Jurkat, Clone E6-1 (cell line): ENCODE measurements at regions not wholly inside any gene's neighbourhood (a gene's known extent, or its start where the extent isn't known, plus 50 kb on each side); places are given as distances from the start of the nearest gene placed in this dataset.

ENCODE experiments used
- DNase-seq: peaks from one replicate; pipeline ENCODE4 v3.0.0-alpha.2; 2011; ENCODE audit warnings: low read depth, low spot score
- H3K4me3 ChIP-seq: 2 replicates; pipeline ENCODE4 v1.5.1; 2011; ENCODE audit warnings: mild to moderate bottlenecking, low read length, control low read depth, moderate library complexity

DNA sequence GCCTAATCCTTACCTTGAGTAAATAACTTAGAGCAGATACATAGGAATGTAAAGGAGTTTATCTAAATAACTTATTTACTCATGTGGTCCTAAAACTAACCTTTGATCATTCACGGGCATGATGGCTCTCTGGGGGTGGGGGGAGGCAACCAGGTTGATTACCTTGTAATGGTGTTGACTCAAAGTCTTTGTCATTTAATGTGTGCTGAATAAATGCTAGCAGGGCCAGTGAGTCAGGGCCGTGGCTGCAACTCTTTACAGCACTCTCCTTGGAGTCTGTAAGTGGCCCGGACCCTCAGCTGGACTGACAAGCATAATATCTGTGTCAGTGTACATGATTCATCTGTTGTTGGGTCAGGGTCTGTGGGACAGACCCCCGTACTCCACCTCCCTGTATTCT, 203.0 kb downstream of the EPM2A start:
- H3K4me3 ChIP-seq: no peak overlapping the region
- DNase-seq: no peak

DNA sequence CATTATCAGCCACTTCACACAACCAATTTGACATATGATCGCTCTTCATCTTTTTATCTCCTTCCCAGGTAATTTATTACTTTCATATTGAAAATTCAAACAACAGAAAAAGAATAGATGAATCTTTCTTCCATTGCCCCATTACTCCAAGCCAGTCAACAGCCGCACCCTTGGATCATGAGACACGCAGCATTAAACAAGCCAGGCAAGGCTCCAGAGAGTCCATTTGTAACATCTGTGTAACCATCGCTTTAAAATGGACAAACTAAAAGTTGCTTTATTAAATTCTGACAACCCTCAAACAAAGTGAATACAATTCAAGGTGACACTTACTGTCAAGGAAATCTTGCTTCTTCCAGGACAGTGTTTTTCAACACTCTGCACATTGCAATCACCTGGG, 200.3 kb downstream of the EPM2A start:
- H3K4me3 ChIP-seq: no peak overlapping the region
- DNase-seq: no peak

DNA sequence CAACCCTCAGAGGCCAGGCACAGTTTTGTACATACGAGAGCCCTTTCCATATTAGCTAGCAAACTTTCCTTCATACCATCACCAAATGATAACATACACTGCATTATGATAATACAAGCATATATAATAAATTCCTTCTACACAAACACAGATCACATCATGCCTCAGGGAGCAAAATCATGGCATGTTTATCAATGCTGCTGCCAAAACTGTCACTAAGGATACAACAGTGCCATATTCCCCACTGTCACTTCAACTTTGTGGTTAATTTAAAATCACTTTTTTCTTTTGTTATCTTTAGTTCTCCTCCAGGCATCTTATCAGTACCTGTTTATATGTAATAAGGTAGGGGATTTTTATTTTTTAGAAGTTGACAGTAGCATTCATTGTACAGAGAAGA, 196.3 kb downstream of the EPM2A start:
- DNase-seq: no peak
- no peak overlapping the region for H3K4me3 ChIP-seq

DNA sequence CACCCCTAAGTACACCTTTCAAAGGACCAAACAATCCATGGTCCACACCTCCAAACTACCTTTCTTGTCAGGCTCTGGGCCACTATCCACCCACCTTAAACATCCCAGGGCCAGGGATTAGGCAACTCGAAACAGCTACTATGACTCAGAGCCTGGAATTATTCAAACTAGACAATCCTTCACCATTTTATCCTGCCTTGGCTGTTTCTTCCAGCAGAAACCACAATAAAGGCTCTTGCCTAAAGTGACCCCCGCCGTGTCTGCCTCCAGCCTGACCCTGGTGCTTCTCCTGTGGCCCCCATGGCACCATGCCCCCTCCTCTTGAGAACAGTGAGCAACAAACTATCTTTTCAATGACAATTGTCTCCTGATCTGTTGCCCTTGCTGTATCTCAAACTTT, 195.5 kb downstream of the EPM2A start:
- no peak overlapping the region for H3K4me3 ChIP-seq
- DNase-seq: no peak

DNA sequence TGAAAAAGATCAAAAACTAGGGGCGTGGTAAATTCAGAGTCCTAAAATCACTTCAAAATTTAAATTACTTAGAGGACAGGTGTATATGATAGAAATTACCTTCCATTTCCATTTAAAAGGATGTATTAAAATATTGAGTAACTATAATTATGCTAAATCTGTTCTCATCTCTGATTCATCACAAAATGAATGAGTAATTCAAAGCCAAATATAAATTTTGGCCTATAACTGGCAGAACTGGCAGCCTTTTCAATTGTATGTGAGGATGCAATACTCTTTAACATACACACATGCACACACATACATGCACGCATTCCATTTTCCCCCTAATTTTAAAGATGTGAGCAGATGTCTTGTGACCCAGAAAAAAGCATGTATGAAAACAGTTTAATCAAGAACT, 194.6 kb downstream of the EPM2A start:
- DNase-seq: no peak
- H3K4me3 ChIP-seq: no peak overlapping the region

DNA sequence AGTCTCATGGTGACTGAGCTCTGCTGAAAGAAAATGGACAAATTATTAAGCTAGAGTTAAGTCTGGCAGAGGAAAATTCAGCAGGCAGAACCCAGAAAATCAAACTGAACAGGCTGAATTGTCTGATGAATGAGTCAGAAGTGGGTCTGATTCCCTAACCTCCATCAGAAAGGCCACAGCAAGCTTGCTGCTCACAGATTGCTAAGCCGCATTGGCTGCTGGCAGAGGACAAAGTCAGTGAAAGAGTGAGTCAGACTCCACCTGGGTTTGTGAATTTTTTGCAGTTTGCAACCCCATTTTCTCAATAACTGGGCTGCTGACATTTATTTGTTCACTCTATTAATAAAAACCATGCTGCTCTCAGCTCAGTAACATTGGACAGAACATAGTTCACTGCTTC, 191.3 kb downstream of the EPM2A start:
- H3K4me3 ChIP-seq: no peak overlapping the region
- no peak for DNase-seq

DNA sequence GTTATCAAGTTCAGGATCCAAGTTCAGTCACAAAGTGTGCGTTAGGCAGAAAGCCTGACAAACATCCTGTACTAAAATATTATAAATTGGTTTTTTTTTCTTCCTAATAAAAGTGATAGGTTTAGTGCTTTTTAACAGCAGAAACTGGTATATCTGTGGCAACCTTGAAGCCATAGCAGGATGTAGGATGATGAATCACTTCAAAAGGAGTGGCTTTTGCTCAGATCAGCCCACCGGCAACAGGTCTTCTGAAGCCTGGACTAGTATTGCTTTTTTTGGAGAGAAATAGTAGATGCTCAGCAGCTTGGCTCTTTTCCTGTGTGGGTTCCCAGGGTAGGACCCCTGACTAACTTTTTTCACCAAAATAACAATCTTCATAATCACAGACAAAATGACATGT, 190.8 kb downstream of the EPM2A start:
- DNase-seq: no peak
- no peak overlapping the region for H3K4me3 ChIP-seq

DNA sequence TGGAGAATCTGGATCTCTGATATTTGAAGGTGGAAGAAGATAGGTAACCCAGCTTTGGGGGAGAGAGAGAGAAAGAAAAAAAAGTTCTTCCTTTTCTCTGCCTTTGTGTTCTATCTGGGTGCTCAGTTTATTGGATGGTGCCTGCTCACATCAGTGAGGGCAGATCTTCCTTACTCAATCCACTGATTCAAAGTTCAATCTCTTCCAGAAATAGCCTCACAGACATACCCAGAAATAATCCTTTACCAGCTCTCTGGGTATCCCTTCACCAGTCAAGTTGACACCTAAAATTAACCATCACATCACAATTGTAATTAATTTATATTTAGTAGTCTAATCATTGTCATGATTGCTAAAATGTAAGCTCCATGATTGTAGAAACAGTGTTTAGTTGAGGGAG, 189.1 kb downstream of the EPM2A start:
- H3K4me3 ChIP-seq: no peak overlapping the region

DNA sequence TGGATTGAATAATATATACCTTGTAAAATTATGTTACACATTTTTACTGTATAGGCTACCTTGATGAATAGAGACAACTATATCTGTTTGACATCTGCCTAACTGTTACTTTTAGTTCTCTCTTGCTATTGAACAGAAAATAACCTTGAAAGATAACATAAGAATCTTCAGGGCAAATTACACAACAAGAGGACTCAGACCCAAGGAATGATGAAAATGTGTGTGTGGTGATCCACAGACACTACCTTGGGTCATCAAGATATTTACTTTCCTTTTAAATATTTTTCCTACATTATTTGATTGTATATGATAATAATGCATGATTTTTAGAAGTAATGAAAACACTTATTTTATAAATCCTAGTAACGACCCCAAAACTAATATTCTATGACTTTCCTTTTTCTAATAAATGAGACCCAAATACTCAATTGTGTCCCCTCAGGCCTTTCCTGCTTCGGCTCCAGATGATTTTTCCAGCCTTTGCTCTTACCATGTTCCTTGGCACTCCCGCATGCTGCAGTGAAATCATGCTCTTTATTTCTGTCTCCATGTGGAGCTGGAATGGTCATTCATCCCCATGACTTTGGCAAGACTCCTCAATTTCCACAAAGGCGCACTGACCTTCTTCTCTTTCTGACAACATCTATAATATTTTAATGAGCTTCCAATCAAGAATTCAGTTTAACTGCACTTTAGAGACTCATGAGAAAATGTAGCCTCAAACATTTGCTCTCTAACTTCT, 187.6 kb downstream of the EPM2A start:
- no peak overlapping the region for H3K4me3 ChIP-seq
- DNase-seq: no peak

More for the DNA sequence above, 189.1 kb downstream of the EPM2A start:
- no peak for DNase-seq

DNA sequence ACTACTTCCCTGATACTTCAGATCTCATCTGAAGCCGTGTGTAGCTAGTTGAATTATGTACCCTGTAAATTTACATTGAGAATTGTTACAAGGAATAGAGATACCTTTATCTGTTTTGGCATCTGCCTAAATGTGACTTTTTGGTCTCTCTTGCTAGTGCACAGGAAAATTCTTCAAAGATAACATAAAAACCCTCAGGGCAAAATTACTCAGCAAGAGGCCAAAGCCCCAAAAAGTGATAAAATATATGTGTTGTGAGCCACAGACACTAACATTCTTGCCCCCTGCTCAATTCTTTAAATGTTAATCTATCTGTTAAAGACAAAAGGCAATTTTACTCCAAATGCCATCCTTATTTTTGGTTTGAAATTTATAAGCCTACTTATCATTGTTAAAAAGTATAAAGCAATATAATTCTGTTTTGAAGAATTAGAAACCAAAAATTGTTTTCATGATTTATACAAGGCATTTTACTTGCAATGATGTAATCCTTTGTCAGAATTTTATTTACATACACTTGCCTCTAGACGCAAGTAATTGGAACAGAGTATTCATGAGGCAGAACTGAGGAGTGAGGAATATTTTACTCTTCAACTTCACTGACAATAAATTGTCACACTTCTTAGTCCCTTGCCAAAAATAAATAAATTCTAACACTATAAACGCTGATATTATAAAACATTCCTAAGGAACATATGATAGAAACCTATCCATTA, 186.2 kb downstream of the EPM2A start:
- no peak overlapping the region for H3K4me3 ChIP-seq
- no peak for DNase-seq

DNA sequence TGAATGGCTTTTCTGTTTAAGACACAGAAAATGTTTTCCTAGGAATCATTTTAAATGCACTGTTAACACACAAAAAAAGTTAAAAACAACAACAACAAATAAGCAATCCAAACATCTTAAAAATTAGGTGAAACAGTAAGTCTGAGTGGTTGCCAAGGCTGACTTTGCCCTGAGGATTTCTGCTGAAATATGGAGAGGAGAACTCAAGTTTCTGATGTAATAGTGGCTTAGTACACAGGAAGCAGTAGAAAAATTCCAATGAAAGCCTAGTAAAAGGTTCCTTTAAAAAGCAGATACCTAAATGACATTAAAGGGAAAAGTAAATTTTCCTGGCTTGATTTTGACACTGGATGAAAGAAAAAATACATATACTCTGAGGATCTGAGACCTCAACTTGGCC, 184.2 kb downstream of the EPM2A start:
- no peak overlapping the region for H3K4me3 ChIP-seq
- DNase-seq: no peak

DNA sequence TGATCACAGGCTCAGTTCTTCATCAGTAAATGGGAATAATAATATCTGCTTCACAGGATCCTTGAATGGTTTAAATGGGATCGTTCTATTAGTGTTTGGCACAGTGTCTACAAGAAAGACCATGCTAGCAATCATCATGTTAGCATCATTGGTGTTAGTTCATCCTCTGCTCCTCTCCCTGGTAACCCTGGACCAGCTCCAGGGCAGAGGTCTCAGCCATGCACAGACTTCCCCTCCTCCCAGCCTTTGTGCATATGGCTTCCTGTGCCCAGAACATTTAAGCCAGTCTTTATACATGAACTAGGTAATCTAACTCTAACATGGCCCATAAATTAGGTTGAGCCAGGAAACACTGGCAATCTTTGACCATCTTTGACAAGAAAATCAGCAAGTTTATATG, 180.2 kb downstream of the EPM2A start:
- H3K4me3 ChIP-seq: no peak overlapping the region
- no peak for DNase-seq

DNA sequence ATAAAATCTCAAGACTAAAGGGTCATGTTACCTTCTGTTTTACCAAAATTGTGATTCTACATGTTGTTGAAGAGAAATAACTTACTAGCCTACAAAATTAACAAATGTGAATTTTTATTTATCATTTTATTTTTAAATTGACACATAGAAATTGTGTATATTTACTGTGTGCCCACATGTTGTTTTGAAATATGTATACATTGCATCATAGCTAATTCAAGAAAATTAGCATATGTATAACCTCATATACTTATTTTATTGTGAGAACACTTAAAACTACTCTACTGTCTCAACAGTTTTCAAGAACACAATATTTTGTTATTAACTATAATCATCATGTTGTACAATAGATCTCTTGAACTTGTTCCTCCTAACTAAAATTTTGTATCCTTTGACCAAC, 177.8 kb downstream of the EPM2A start:
- no peak overlapping the region for H3K4me3 ChIP-seq
- DNase-seq: no peak

DNA sequence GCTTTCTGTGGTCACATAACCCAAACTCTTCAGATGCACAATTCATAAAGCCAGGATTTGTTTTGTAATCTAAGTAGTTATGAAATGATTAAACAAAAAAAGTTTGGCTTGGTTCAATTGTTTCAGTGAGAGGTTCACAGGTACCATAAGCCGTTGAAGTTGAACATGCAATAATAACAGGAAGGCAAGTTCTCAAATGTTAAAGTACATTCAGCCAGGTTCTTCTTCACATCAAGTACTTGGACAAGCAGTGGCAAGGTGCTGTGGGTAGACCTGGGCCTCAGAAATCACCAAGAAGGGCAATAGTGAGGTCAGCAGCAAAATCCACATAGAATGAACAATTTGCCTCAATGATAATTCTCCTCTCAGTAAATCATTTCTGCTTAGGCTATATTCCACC, 175.5 kb downstream of the EPM2A start:
- no peak for DNase-seq
- H3K4me3 ChIP-seq: no peak overlapping the region

DNA sequence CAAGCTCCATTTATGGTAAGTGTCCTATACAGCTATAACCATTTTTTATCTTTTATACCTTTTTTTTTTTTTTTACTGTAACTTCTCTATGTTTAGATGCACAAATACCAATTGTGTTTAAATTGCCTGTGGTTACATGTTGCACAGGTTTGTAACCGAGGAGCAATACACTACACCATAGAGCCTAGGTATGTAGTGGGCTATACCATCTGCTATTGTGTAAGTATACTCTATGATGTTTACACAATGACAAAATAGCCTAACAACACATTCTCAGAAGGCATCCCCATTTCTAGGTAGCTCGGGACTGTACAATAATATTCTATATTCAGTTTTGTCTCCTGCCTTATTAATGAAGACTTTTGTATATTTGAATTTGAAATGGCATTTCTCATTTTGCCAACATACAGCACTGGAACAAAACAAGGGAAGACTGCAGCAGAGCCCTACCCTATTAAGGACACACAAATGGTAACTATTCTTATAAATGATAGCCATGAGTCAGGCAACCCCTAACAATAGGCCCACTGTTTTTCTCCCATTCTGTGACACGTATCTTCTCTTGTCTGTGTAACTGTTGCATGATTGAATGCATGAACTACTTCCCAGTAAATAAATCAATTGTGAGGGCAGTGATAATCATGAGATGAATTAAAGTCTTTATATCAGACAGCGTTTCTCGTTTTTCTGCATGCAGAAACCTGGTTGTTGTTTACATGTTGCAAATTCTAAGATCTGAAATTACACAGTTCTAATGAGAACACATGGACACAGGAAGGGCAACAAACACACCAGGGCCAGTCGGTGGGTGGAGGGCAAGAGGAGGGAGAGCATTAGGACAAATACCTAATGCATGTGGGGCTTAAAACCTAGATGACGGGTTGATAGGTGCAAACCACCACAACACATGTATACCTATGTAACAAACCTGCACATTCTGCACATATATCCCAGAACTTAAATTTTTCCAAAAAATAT, 173.9 kb downstream of the EPM2A start:
- no peak for DNase-seq
- H3K4me3 ChIP-seq: no peak overlapping the region

DNA sequence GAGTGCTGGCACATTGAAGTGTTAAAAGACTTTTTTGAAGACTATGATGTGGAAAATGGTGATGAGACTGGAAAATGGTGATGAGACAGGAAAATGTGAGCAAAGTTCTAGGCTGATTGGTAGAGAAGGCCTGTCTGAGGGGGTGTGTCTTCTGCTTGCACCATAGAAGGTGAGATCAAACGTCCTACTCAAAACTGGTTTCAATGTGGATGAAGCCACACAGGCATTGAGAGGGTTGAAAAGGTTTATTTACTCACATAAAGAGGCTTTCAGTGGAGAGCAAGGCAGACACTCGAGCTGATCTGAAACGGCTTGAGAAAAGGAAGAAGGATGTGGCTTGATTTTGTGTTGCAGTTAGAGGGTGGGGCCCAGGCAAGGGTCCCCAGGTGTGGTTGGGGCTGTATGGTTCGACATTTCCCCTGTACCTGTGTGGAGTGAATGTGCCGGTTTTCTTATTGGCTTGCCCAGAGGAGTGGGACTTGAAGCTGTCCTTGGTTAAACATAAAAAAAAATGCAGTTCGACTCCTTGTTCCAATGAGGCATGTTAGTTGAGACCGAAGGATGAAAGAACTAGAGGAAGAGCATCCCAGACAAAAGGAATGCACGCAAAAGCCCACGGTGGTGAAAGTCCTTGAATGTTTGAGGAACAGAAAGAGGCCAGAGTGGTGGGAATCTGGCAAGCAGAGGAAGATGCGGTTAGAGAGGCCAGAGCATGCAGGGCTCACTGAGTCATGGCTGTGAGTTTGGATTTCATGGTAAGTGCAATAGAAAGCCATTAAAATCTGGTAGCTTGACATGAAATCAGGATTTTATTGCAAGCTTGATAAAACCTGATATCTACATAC, 172.3 kb downstream of the EPM2A start:
- DNase-seq: no peak
- no peak overlapping the region for H3K4me3 ChIP-seq

DNA sequence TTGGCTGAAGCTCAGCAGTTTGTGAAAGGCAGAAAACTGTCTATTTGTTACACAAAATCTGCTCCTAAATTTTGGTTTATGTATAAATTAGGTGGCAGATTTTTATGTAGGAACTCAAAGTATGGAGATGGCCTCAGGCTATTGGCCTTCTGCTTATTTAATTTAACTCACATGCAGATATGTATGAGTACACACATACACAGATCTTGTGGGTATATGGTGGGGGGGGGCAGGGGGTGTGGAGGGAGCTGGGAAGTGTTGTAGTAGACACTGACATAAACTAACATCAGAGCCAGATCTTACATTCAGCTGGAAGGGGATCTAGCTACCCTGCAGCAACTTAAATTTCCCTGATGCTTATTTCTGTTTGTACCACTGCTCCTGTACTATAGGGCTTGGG, 170.8 kb downstream of the EPM2A start:
- DNase-seq: no peak
- no peak overlapping the region for H3K4me3 ChIP-seq

DNA sequence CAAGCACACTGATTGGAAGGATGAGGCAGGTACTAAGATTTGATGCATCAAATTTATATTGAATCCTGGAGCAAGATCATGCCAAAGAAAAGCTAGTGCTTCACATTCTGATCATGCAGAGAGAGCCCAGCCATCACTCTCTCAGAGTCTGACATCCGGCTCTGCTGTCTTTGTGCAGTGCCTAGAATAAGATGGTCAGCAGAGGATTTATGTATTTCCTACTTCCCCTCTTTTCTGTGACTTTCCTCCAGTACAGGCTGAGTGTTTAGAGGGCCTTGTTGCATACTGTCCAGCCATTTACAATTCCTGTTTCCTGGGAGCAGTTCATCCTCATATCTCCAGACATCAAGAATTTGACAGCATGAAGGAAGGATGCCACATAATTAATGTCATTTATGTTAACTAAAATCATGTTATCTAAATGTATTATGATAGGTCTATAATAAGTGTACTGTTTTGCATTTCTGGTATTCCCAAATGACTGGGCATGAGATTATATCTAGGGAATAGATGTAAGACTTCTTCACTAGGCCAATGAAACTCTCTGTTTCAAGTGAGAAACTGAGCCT, 167.6 kb downstream of the EPM2A start:
- H3K4me3 ChIP-seq: no peak overlapping the region
- no peak for DNase-seq

DNA sequence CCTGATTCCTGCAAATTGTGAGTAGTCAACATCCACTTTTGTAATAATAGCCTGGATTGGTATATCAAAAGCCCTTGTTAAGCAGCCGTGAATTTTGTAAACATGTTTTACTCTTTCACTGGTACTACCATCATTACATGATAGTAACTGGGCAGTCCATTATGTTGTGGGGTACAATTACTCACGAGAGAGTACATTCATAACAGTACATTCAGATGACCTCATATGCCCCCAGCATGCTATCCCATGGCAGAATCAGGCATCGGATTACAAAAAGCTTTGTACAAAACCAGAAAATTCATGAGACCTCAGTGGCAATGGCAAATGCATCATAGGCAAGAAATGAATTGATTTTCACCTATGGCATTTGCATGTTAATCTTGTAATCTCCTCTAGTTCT, 166.2 kb downstream of the EPM2A start:
- DNase-seq: no peak
- H3K4me3 ChIP-seq: no peak overlapping the region
